ENCODE measurements at regions not wholly inside any gene's neighbourhood (a gene's known extent, or its start where the extent isn't known, plus 50 kb on each side); places are given as distances from the start of the nearest gene placed in this dataset.

GRCh38 chr12:98431089-98431488 is 84.3 kb upstream of the TMPO start:
- Mint-ChIP-seq H3K36me3 (no peaks in the 10 kb centered on the region), H3K27ac (no peak overlapping the region), H3K27me3 (ENCODE audit: insufficient read depth, low read depth) (peaks cover 3% of the 10 kb centered on the region), H3K4me3 (no peak overlapping the region), H3K9me3 (peaks cover 19% of the 10 kb centered on the region), H3K4me1 (no peaks in the 10 kb centered on the region)
- Histone ChIP-seq H3F3A (ENCODE audit: low read depth) (no peaks in the 10 kb centered on the region), H3K4me3 (no peak overlapping the region), H3K27ac (no peak overlapping the region), H3K27me3 (no peaks in the 10 kb centered on the region), H3K9ac (no peak overlapping the region), H2AFZ (replicated peaks) (no peak overlapping the region), H3K9me3 (ENCODE audit: low read depth) (peaks cover 7% of the 10 kb centered on the region), H3K36me3 (no peaks in the 10 kb centered on the region), H3K79me2 (ENCODE audit: low read depth) (no peaks in the 10 kb centered on the region), H4K20me1 (ENCODE audit: low read depth) (no peaks in the 10 kb centered on the region), H3K4me1 (no peaks in the 10 kb centered on the region), H3K4me2 (no peak overlapping the region)
- DNase-seq (ENCODE audit: low spot score), result no peak
- TF ChIP-seq, protein P1, sequence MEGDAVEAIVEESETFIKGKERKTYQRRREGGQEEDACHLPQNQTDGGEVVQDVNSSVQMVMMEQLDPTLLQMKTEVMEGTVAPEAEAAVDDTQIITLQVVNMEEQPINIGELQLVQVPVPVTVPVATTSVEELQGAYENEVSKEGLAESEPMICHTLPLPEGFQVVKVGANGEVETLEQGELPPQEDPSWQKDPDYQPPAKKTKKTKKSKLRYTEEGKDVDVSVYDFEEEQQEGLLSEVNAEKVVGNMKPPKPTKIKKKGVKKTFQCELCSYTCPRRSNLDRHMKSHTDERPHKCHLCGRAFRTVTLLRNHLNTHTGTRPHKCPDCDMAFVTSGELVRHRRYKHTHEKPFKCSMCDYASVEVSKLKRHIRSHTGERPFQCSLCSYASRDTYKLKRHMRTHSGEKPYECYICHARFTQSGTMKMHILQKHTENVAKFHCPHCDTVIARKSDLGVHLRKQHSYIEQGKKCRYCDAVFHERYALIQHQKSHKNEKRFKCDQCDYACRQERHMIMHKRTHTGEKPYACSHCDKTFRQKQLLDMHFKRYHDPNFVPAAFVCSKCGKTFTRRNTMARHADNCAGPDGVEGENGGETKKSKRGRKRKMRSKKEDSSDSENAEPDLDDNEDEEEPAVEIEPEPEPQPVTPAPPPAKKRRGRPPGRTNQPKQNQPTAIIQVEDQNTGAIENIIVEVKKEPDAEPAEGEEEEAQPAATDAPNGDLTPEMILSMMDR (IDR thresholded peaks at IDR 0.05), result no peak
- TF ChIP-seq EZH2phosphoT487 (IDR thresholded peaks at IDR 0.05), result no peak
- TF ChIP-seq EZH2 (IDR thresholded peaks at IDR 0.05), result no peak

GRCh38 chr12:98437166-98437565 is 78.2 kb upstream of the TMPO start:
- no peak overlapping the region for H3K4me3 Mint-ChIP-seq
- Histone ChIP-seq H3K79me2 (ENCODE audit: low read depth) (no peaks in the 10 kb centered on the region), H3K27me3 (no peaks in the 10 kb centered on the region), H3K9ac (no peak overlapping the region), H3K4me1 (no peaks in the 10 kb centered on the region), H2AFZ (replicated peaks) (no peak overlapping the region), H4K20me1 (ENCODE audit: low read depth) (no peaks in the 10 kb centered on the region), H3K9me3 (ENCODE audit: low read depth) (peaks cover 7% of the 10 kb centered on the region), H3F3A (ENCODE audit: low read depth) (no peaks in the 10 kb centered on the region), H3K4me2 (no peak overlapping the region), H3K36me3 (no peaks in the 10 kb centered on the region), H3K4me3 (no peak overlapping the region), H3K27ac (no peak overlapping the region)
- DNase-seq (ENCODE audit: low spot score), result no peak
- peaks cover 16% of the 10 kb centered on the region for H3K9me3 Mint-ChIP-seq
- peaks cover 13% of the 10 kb centered on the region for H3K4me1 Mint-ChIP-seq
- no peak for TF ChIP-seq EZH2phosphoT487 (IDR thresholded peaks at IDR 0.05)
- TF ChIP-seq, protein P1 (IDR thresholded peaks at IDR 0.05), result no peak
- no peak for TF ChIP-seq EZH2 (IDR thresholded peaks at IDR 0.05)
- no peak overlapping the region for H3K27ac Mint-ChIP-seq
- no peaks in the 10 kb centered on the region for H3K36me3 Mint-ChIP-seq
- no peaks in the 10 kb centered on the region for H3K27me3 Mint-ChIP-seq (ENCODE audit: insufficient read depth, low read depth)

- Histone ChIP-seq H3K27ac (no peak overlapping the region), H3K27me3 (no peaks in the 10 kb centered on the region), H3K4me1 (no peaks in the 10 kb centered on the region), H3K4me2 (no peak overlapping the region), H3K79me2 (ENCODE audit: low read depth) (no peaks in the 10 kb centered on the region), H2AFZ (replicated peaks) (no peak overlapping the region), H4K20me1 (ENCODE audit: low read depth) (no peaks in the 10 kb centered on the region), H3K9ac (no peak overlapping the region), H3K9me3 (ENCODE audit: low read depth) (peaks cover 7% of the 10 kb centered on the region), H3K36me3 (no peaks in the 10 kb centered on the region), H3K4me3 (no peak overlapping the region), H3F3A (ENCODE audit: low read depth) (no peaks in the 10 kb centered on the region)
- H3K27me3 Mint-ChIP-seq (ENCODE audit: insufficient read depth, low read depth), result no peaks in the 10 kb centered on the region
- peaks cover 16% of the 10 kb centered on the region for H3K9me3 Mint-ChIP-seq
- H3K36me3 Mint-ChIP-seq, result no peaks in the 10 kb centered on the region
- DNase-seq (ENCODE audit: low spot score), result no peak
- no peak overlapping the region for H3K4me3 Mint-ChIP-seq
- TF ChIP-seq EZH2 (IDR thresholded peaks at IDR 0.05) (no peak), EZH2phosphoT487 (IDR thresholded peaks at IDR 0.05) (no peak)
- TF ChIP-seq, protein P1 (IDR thresholded peaks at IDR 0.05), result no peak
- no peak overlapping the region for H3K27ac Mint-ChIP-seq
- H3K4me1 Mint-ChIP-seq, result peaks cover 13% of the 10 kb centered on the region
Observed at GRCh38 chr12:98437806-98438595, 77.4 kb upstream of the TMPO start.
